Activated naive CD4-positive, alpha-beta T cell treated with anti-CD3 and anti-CD28 coated beads, Interleukin-2, amount 50 U/mL, for 72 hours (primary cell): ENCODE measurements at regions not wholly inside any gene's neighbourhood (a gene's known extent, or its start where the extent isn't known, plus 50 kb on each side); places are given as distances from the start of the nearest gene placed in this dataset.
"Not testable (repeated sequence)": the region's sequence is repeated elsewhere in the genome, so short reads cannot be mapped to it uniquely, and the experiment has no call there.

Experiments
- ATAC-seq, 2 donors: fragments of 150-1000 bp; cut with Tn5 transposase; 2 replicates each; pipeline ENCODE4 v1.10.0; 2021; ENCODE audit warnings: mild to moderate bottlenecking in 2 of 2, moderate library complexity in 2 of 2
- DNase-seq, 2 donors: peaks; one replicate each; pipeline ENCODE4 v3.0.0; 2021 to 2022; ENCODE audit warnings: low spot score in 2 of 2
- H3K27ac Mint-ChIP-seq, 2 donors: one replicate each; pipeline ENCODE4 v1.8.0; 2022; ENCODE audit warnings: mild to moderate bottlenecking in 2 of 2, mixed read lengths in 2 of 2
- H3K36me3 Mint-ChIP-seq, 2 donors: one replicate each; pipeline ENCODE4 v1.8.0; 2022; ENCODE audit warnings: mixed read lengths in 2 of 2
- H3K9me3 Mint-ChIP-seq, 2 donors: one replicate each; pipeline ENCODE4 v1.8.0; 2022; ENCODE audit warnings: mixed read lengths in 2 of 2

GRCh38 chr11:15365286-15365685 lies 250.6 kb downstream of the INSC start:
- ATAC-seq, H3K27ac Mint-ChIP-seq, H3K36me3 Mint-ChIP-seq, DNase-seq, H3K9me3 Mint-ChIP-seq: not testable (repeated sequence)

GRCh38 chr11:15367695-15368094 lies 253.0 kb downstream of the INSC start:
- Mint-ChIP-seq H3K27ac (no peak overlapping the region), H3K9me3 (peaks cover 0 to 4% of the 10 kb centered on the region in 2 donors), H3K36me3 (no peaks in the 10 kb centered on the region)
- DNase-seq (no peak), ATAC-seq (no peak)

DNA sequence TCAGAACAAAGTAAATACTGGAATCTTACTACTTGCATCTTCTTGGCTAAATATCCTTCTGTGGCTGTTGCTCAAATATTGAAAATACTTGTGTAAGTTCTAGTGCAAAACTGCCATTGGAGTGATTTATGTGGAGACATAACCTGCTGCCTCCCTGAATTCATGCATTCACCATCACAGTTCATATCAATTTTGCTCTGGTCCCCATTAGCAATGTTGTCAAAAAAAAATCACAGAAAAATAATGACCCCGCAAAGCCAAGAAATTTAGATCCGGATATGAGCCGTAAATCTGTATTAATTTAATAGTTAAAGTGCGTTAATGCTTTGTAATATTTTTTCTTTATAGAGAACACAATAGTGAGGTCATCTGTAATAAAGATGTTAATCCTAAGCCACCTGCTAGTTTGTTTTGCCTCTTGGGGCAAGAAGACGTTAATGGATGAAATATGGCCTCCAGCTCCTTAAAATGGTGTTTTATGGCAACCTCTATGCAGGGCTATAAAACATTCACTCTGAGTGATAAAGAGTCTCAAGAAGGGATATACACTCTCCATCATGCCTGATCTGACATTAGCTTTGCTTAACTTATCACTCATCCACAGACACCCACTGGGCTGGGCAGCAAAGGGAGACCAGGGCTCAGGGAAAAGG lies 255.9 kb downstream of the INSC start:
- Mint-ChIP-seq H3K36me3 (no peaks in the 10 kb centered on the region), H3K9me3 (peaks cover 0 to 4% of the 10 kb centered on the region in 2 donors), H3K27ac (no peak overlapping the region)
- ATAC-seq, result no peak
- no peak for DNase-seq

DNA sequence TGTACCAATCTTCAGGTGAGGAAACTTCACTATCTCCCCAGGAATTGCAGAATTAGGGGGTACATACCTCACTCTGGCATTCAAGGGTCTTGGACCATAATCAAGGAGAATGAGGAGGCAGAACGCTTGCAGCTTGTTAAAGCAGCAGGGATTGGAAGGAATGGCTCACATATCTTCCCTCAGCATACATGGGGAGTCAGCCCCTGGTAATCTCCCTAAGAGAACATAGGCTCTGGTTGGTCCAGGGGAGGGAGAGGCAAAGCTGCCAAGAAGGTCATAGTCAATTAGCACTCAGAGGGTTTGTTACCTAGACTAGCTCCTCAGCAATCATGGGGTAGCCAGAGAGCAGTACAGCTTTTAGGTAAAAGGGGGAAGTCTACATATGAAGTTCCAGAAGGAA lies 256.8 kb downstream of the INSC start:
- no peak for ATAC-seq
- Mint-ChIP-seq H3K27ac (no peak overlapping the region), H3K36me3 (no peaks in the 10 kb centered on the region), H3K9me3 (peaks cover 0 to 4% of the 10 kb centered on the region in 2 donors)
- DNase-seq, result no peak

- H3K27ac Mint-ChIP-seq, result no peak overlapping the region
- H3K36me3 Mint-ChIP-seq, result no peaks in the 10 kb centered on the region
- ATAC-seq (no peak), DNase-seq (no peak)
- no peaks in the 10 kb centered on the region for H3K9me3 Mint-ChIP-seq
Observed at GRCh38 chr11:15374418-15374817, 259.7 kb downstream of the INSC start.

DNA sequence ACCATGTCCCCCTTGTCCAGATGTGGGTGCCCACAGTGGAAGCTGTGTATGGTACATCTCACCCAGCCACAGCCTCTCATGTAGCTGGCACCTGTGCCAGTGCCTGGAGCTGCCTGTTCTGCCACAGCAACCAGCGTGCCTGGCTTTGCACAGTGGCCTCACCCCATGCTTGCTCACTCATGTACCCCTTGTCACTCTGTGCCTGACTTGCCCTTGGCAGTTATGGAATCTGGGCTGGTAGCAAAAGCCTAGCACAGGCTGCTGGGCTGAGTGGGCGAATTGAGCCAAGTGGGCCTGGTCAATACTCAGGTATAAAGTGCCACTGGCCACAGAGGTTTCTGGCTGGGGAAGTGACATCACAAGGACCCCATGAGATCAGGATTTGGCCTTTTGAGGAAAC lies 264.2 kb downstream of the INSC start:
- Mint-ChIP-seq H3K36me3 (no peaks in the 10 kb centered on the region), H3K27ac (no peak overlapping the region), H3K9me3 (no peaks in the 10 kb centered on the region)
- ATAC-seq, result no peak
- DNase-seq, result no peak

GRCh38 chr11:15379483-15379882 lies 264.8 kb downstream of the INSC start:
- no peaks in the 10 kb centered on the region for H3K9me3 Mint-ChIP-seq
- no peaks in the 10 kb centered on the region for H3K36me3 Mint-ChIP-seq
- H3K27ac Mint-ChIP-seq, result no peak overlapping the region
- DNase-seq (no peak), ATAC-seq (no peak)

DNA sequence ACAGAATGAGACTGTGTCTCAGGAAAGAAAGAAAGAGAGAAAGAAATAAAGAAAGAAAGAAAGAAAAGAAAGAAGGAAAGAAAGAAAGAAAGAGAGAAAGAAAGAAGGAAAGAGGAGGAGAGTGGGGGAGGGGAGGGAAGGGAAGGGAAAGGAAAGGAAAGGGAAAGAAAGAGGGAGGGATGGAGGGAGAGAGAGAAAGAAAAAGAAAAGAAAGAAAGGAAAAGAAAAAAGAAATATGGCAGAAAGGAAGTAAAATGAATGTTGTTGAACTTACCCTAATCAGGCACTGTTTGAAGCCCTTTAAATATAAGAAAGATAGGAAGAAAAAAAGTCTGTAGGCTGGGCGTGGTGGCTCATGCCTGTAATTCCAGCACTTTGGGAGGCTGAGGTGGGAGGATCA lies 276.1 kb downstream of the INSC start:
- ATAC-seq, result no peak
- H3K27ac Mint-ChIP-seq, result no peak overlapping the region
- no peak for DNase-seq
- H3K36me3 Mint-ChIP-seq, result peaks cover 0 to 5% of the 10 kb centered on the region in 2 donors
- peaks cover 0 to 14% of the 10 kb centered on the region in 2 donors for H3K9me3 Mint-ChIP-seq

DNA sequence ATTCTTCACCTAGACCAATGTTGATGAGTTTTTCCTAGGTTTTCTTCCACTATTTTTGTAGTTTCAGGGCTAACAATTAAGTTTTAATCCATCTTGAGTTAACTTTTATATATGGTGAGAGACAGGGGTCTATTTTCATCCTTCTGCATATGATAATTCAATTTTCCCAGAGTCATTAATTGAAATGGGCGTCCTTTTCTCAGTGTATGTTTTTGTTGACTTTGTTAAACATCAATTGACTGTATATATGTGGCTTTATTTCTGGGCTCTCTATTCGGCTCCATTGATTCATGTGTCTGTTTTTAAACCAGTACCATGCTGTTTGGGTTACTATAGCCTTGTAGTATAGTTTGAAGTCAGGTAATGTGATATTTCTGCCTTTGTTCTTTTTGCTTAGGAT lies 282.1 kb downstream of the INSC start:
- Mint-ChIP-seq H3K36me3 (peaks cover 0 to 5% of the 10 kb centered on the region in 2 donors), H3K9me3 (peaks cover 13 to 29% of the 10 kb centered on the region in 2 donors), H3K27ac (no peak overlapping the region)
- DNase-seq (no peak), ATAC-seq (no peak)

- no peak overlapping the region for H3K27ac Mint-ChIP-seq
- ATAC-seq, result no peak
- H3K9me3 Mint-ChIP-seq, result peaks cover 11 to 13% of the 10 kb centered on the region in 2 donors
- peaks cover 0 to 7% of the 10 kb centered on the region in 2 donors for H3K36me3 Mint-ChIP-seq
- DNase-seq, result no peak
Observed at GRCh38 chr11:15406851-15407351, 292.2 kb downstream of the INSC start.

DNA sequence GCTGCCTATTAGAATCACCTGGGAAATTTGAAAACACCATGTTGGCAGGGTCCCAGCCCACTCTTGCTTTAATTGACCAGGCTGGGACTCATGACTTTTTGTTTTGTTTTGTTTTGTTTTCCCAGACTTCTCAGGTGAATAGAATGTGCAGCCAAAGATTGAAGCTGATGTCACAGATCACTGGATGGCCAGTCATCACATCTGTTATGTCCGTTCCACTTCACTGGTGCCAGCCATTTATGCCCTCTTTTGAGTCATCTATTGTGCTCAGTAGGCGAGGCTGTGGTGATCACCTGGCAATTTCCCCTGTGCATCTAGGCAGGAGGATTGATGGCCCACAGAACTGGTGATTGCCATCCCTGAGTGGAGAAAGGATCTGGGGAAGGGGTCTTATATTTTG lies 297.3 kb downstream of the INSC start:
- ATAC-seq, result no peak
- Mint-ChIP-seq H3K9me3 (peaks cover 0 to 5% of the 10 kb centered on the region in 2 donors), H3K27ac (no peak overlapping the region), H3K36me3 (no peaks in the 10 kb centered on the region)
- DNase-seq, result no peak

GRCh38 chr11:15418921-15419320 lies 304.2 kb downstream of the INSC start:
- no peak for DNase-seq
- ATAC-seq, result no peak
- H3K9me3 Mint-ChIP-seq, result peaks cover 4% of the 10 kb centered on the region in 2 donors

GRCh38 chr11:15419696-15420095 lies 305.0 kb downstream of the INSC start:
- Mint-ChIP-seq H3K9me3 (peaks cover 4% of the 10 kb centered on the region in 2 donors), H3K27ac (no peak overlapping the region), H3K36me3 (no peaks in the 10 kb centered on the region)
- ATAC-seq, result no peak
- no peak for DNase-seq

More at GRCh38 chr11:15418921-15419320, 304.2 kb downstream of the INSC start:
- no peak overlapping the region for H3K27ac Mint-ChIP-seq
- H3K36me3 Mint-ChIP-seq, result no peaks in the 10 kb centered on the region

DNA sequence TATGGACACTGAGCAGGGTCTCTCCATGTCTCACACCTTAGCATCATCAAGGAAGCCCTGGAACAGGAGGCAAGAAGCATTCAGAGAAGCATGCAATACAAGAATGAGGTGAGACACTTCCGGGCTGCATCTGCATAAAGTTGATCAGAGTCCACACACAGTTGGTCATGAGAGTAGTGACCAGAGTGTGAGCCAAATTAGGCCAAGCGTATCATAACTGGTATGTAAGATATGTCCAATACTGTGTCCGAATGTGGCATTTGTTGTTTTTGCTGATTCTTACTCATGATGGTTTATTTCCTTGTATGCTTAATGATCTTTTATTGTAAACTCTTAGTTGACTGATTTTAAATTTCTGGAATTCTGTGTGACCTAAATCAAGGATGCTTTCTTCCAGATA lies 315.7 kb downstream of the INSC start:
- peaks cover 0 to 4% of the 10 kb centered on the region in 2 donors for H3K9me3 Mint-ChIP-seq
- no peaks in the 10 kb centered on the region for H3K36me3 Mint-ChIP-seq
- no peak for ATAC-seq
- no peak for DNase-seq
- H3K27ac Mint-ChIP-seq, result no peak overlapping the region

- Mint-ChIP-seq H3K27ac (no peak overlapping the region), H3K36me3 (no peaks in the 10 kb centered on the region), H3K9me3 (peaks cover 0 to 5% of the 10 kb centered on the region in 2 donors)
- DNase-seq (no peak), ATAC-seq (no peak)
Observed at GRCh38 chr11:15434529-15434928, 319.8 kb downstream of the INSC start.

DNA sequence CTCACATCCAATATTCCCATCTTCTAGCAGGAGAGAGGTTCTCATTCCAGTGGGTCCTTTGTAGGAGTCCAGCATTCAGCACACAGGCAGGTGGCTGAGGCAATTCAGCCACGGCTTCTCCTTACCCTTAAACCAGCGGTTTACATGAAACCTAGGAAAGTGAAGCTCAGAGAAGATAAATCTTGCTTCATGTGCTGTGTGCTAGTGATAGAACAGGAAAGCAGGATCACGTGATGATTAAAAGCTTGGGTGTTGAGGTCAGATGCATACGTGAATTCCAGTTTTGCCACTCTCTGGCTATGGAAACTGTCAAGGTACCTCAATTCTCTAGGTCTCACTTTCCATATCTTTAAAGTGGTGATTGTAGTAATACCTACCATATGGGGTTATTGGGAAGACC lies 331.6 kb downstream of the INSC start:
- no peak overlapping the region for H3K27ac Mint-ChIP-seq
- DNase-seq, result no peak
- H3K36me3 Mint-ChIP-seq, result no peaks in the 10 kb centered on the region
- H3K9me3 Mint-ChIP-seq, result peaks cover 0 to 4% of the 10 kb centered on the region in 2 donors
- ATAC-seq, result no peak

GRCh38 chr11:15446929-15447328 lies 332.2 kb downstream of the INSC start:
- H3K9me3 Mint-ChIP-seq, result peaks cover 0 to 4% of the 10 kb centered on the region in 2 donors
- DNase-seq, result no peak
- no peak for ATAC-seq
- H3K27ac Mint-ChIP-seq, result no peak overlapping the region
- no peaks in the 10 kb centered on the region for H3K36me3 Mint-ChIP-seq

DNA sequence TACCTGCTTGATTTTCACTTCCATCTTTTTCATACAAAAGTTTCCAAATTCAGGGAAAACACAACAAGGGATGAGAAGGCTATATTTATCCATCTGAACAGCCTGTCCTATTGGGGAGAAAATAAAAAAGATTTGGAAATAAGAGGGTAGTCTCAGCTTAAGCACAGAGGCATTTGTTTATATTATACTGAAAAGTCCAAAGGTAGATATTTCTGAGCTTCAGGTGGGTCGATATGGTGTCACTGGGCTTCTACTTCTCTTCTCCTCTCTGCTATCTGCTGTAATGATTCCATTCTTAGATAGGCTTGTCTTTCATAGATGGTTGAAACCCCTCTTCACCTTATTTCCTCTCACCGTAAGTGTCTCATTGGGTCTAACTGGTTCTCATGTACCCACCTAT lies 337.0 kb downstream of the INSC start:
- H3K9me3 Mint-ChIP-seq, result peaks cover 0 to 4% of the 10 kb centered on the region in 2 donors
- H3K27ac Mint-ChIP-seq, result no peak overlapping the region
- no peak for DNase-seq
- H3K36me3 Mint-ChIP-seq, result no peaks in the 10 kb centered on the region
- ATAC-seq, result no peak
